H9 (cell line): ENCODE measurements at regions not wholly inside any gene's neighbourhood (a gene's known extent, or its start where the extent isn't known, plus 50 kb on each side); places are given as distances from the start of the nearest gene placed in this dataset.

Experiments
- DNase-seq: peaks from one replicate; pipeline ENCODE4 v3.0.0-alpha.2; 2017
- H2AFZ ChIP-seq: one replicate; pipeline ENCODE4 v1.6.1; 2013; ENCODE audit warnings: mild to moderate bottlenecking, low read length, control low read depth, moderate library complexity
- H2AK5ac ChIP-seq: 2 replicates; pipeline ENCODE4 v1.6.1; 2013; ENCODE audit warnings: low read length, control low read depth, mixed read lengths; ENCODE audit not compliant: insufficient read length
- H2BK120ac ChIP-seq: one replicate; pipeline ENCODE4 v1.6.1; 2013; ENCODE audit warnings: low read depth, mild to moderate bottlenecking, low read length, control low read depth, inconsistent platforms; ENCODE audit not compliant: poor library complexity, severe bottlenecking
- H2BK12ac ChIP-seq: 2 replicates; pipeline ENCODE4 v1.6.1; 2013; ENCODE audit warnings: low read length, control low read depth, mixed read lengths, low read depth; ENCODE audit not compliant: insufficient read length
- H2BK15ac ChIP-seq: 2 replicates; pipeline ENCODE4 v1.6.1; 2013; ENCODE audit warnings: low read depth, low read length, control low read depth
- H2BK20ac ChIP-seq: one replicate; pipeline ENCODE4 v1.6.1; 2013; ENCODE audit warnings: low read depth, mild to moderate bottlenecking, low read length, control low read depth, inconsistent platforms; ENCODE audit not compliant: poor library complexity, severe bottlenecking
- H2BK5ac ChIP-seq: 2 replicates; pipeline ENCODE4 v1.6.1; 2013; ENCODE audit warnings: low read length, control low read depth, mixed read lengths; ENCODE audit not compliant: insufficient read length
- H3K14ac ChIP-seq: 2 replicates; pipeline ENCODE4 v1.6.1; 2013; ENCODE audit warnings: low read length, control low read depth; ENCODE audit not compliant: insufficient read depth
- H3K18ac ChIP-seq: 2 replicates; pipeline ENCODE4 v1.6.1; 2013; ENCODE audit warnings: low read depth, mild to moderate bottlenecking, mixed read lengths, low read length, control low read depth; ENCODE audit not compliant: insufficient read length
- H3K23ac ChIP-seq: 2 replicates; pipeline ENCODE4 v1.6.1; 2013; ENCODE audit warnings: low read length, control low read depth, mixed read lengths, low read depth; ENCODE audit not compliant: insufficient read length
- H3K23me2 ChIP-seq: 2 replicates; pipeline ENCODE4 v1.6.1; 2013; ENCODE audit warnings: low read depth, mild to moderate bottlenecking, mixed read lengths, low read length, control low read depth; ENCODE audit not compliant: insufficient read length, poor library complexity, severe bottlenecking
- H3K27ac ChIP-seq: 2 replicates; pipeline ENCODE4 v1.5.1; 2013; ENCODE audit warnings: low read length, control low read depth, mixed read lengths, low read depth; ENCODE audit not compliant: insufficient read length
- H3K27me3 ChIP-seq: 2 replicates; pipeline ENCODE4 v1.6.1; 2013; ENCODE audit warnings: low read length, control low read depth, inconsistent platforms; ENCODE audit not compliant: insufficient read depth
- H3K4ac ChIP-seq: 2 replicates; pipeline ENCODE4 v1.6.1; 2013; ENCODE audit warnings: low read depth, mild to moderate bottlenecking, control low read depth, inconsistent platforms, low read length, moderate library complexity
- H3K4me1 ChIP-seq: 2 replicates; pipeline ENCODE4 v1.6.1; 2013; ENCODE audit warnings: low read length, control low read depth, inconsistent platforms; ENCODE audit not compliant: insufficient read depth
- H3K4me2 ChIP-seq: 2 replicates; pipeline ENCODE4 v1.6.1; 2013; ENCODE audit warnings: low read length, control low read depth, mixed read lengths; ENCODE audit not compliant: insufficient read length, insufficient read depth
- H3K56ac ChIP-seq: 2 replicates; pipeline ENCODE4 v1.6.1; 2013; ENCODE audit warnings: low read depth, mild to moderate bottlenecking, mixed read lengths, low read length, control low read depth; ENCODE audit not compliant: insufficient read length
- H3K79me1 ChIP-seq: 2 replicates; pipeline ENCODE4 v1.6.1; 2013; ENCODE audit warnings: low read depth, mild to moderate bottlenecking, moderate library complexity, low read length, control low read depth, inconsistent platforms; ENCODE audit not compliant: insufficient read depth, poor library complexity, severe bottlenecking
- H3K79me2 ChIP-seq: 2 replicates; pipeline ENCODE4 v1.6.1; 2013; ENCODE audit warnings: low read length, control low read depth, inconsistent platforms; ENCODE audit not compliant: insufficient read depth
- H3K9ac ChIP-seq: 2 replicates; pipeline ENCODE4 v1.6.1; 2013; ENCODE audit warnings: low read length, control low read depth, mixed read lengths; ENCODE audit not compliant: insufficient read length; ENCODE audit errors: extremely low read depth
- H3K9me3 ChIP-seq: one replicate; pipeline ENCODE4 v1.6.1; 2013; ENCODE audit warnings: low read depth, low read length, inconsistent platforms; ENCODE audit not compliant: control insufficient read depth
- H3T11ph ChIP-seq: one replicate; pipeline ENCODE4 v1.6.1; 2013; ENCODE audit warnings: mild to moderate bottlenecking, low read length, control low read depth, inconsistent platforms
- H4K20me1 ChIP-seq: one replicate; pipeline ENCODE4 v1.6.1; 2013; ENCODE audit not compliant: control insufficient read depth, insufficient read length, insufficient read depth
- H4K5ac ChIP-seq: 2 replicates; pipeline ENCODE4 v1.6.1; 2013; ENCODE audit warnings: low read depth, mild to moderate bottlenecking, mixed read lengths, low read length, control low read depth; ENCODE audit not compliant: insufficient read length
- H4K8ac ChIP-seq: replicated peaks from 2 replicates; pipeline ENCODE4 v1.6.1; 2013; ENCODE audit warnings: low read length, control low read depth, mixed read lengths, low read depth; ENCODE audit not compliant: insufficient read length
- H4K91ac ChIP-seq: 2 replicates; pipeline ENCODE4 v1.6.1; 2013; ENCODE audit warnings: low read depth, mild to moderate bottlenecking, moderate library complexity, mixed read lengths, low read length, control low read depth; ENCODE audit not compliant: insufficient read length
- H3K27ac Mint-ChIP-seq, 3 experiments: 2 replicates in 2 of 3; 3 replicates in 1 of 3; pipeline ENCODE4 v1.8.0; 2020 to 2021; ENCODE audit warnings: mixed read lengths in 3 of 3, mild to moderate bottlenecking in 1 of 3, moderate library complexity in 1 of 3
- H3K27me3 Mint-ChIP-seq: 2 replicates; pipeline ENCODE4 v1.8.0; 2021; ENCODE audit warnings: low read depth, mild to moderate bottlenecking, moderate library complexity, mixed read lengths
- H3K36me3 Mint-ChIP-seq, 3 experiments: 2 replicates in 2 of 3; 3 replicates in 1 of 3; pipeline ENCODE4 v1.8.0; 2020 to 2021; ENCODE audit warnings: low read depth in 3 of 3, mixed read lengths in 3 of 3; ENCODE audit not compliant: insufficient read depth in 1 of 3
- H3K4me1 Mint-ChIP-seq, 2 experiments: 2 replicates each; pipeline ENCODE4 v1.8.0; 2020; ENCODE audit warnings: mixed read lengths in 2 of 2
- H3K4me3 Mint-ChIP-seq, 2 experiments: 2 replicates in 1 of 2; 3 replicates in 1 of 2; pipeline ENCODE4 v1.8.0; 2020 to 2021; ENCODE audit warnings: mild to moderate bottlenecking in 2 of 2, mixed read lengths in 2 of 2, moderate library complexity in 1 of 2
- H3K9me3 Mint-ChIP-seq, 2 experiments: 2 replicates in 1 of 2; 3 replicates in 1 of 2; pipeline ENCODE4 v1.8.0; 2020; ENCODE audit warnings: mild to moderate bottlenecking in 2 of 2, mixed read lengths in 2 of 2, moderate library complexity in 1 of 2
- CTCF ChIP-seq: fragments of 200-600 bp; sonication (generic); conservative IDR thresholded peaks from 3 replicates; pipeline ENCODE4 v1.8.0; 2021; ENCODE audit warnings: antibody characterized with exemption, mild to moderate bottlenecking
- WGBS: extraction: QIAGEN DNeasy Blood & Tissue Kit; methylation state at CpG from one replicate; pipeline ENCODE4 v1.1.7; 2013; ENCODE audit warnings: missing lambda C conversion rate, low lambda C conversion rate, mixed read lengths; ENCODE audit not compliant: insufficient read length; ENCODE audit errors: extremely low coverage; 5-methylcytosine and 5-hydroxymethylcytosine counted together

GRCh38 chr4:3699261-3699660 lies 66.9 kb upstream of the ADRA2C start:
- H3K27ac Mint-ChIP-seq, result no peak overlapping the region
- H2BK5ac ChIP-seq, result no peak overlapping the region
- H2BK15ac ChIP-seq, result no peak overlapping the region
- H4K5ac ChIP-seq, result no peak overlapping the region
- no peaks in the 10 kb centered on the region for H3K4me1 ChIP-seq
- H4K20me1 ChIP-seq, result no peaks in the 10 kb centered on the region
- peaks cover 7% of the 10 kb centered on the region for H3K9me3 ChIP-seq
- H3K4me1 Mint-ChIP-seq, result peaks cover 6 to 23% of the 10 kb centered on the region in 2 experiments
- H3K4ac ChIP-seq, result no peak overlapping the region
- H3K79me1 ChIP-seq, result no peaks in the 10 kb centered on the region
- no peak overlapping the region for H3K56ac ChIP-seq
- no peak overlapping the region for H3K18ac ChIP-seq
- H3K27ac ChIP-seq, result no peak overlapping the region
- no peak overlapping the region for H3K23ac ChIP-seq
- H2AK5ac ChIP-seq, result no peak overlapping the region
- no peak overlapping the region for H3K4me2 ChIP-seq
- no peak overlapping the region for H3T11ph ChIP-seq
- H3K9me3 Mint-ChIP-seq, result peaks cover 12 to 16% of the 10 kb centered on the region in 2 experiments; a peak in 4 of 5 replicates
- no peaks in the 10 kb centered on the region for H3K27me3 ChIP-seq
- no peak overlapping the region for H4K8ac ChIP-seq
- H2AFZ ChIP-seq, result no peak overlapping the region
- H2BK20ac ChIP-seq, result no peak overlapping the region
- H3K36me3 Mint-ChIP-seq, result peaks cover 0 to 7% (median 2%) of the 10 kb centered on the region in 3 experiments; a peak in 5 of 7 replicates
- H3K27me3 Mint-ChIP-seq, result peaks cover 49% of the 10 kb centered on the region
- WGBS, result no CpG with 5 or more reads among the region's 6 CpGs
- TF ChIP-seq CTCF, result no peak
- H3K79me2 ChIP-seq, result no peaks in the 10 kb centered on the region
- no peak overlapping the region for H3K4me3 Mint-ChIP-seq
- H3K23me2 ChIP-seq, result no peaks in the 10 kb centered on the region
- no peak overlapping the region for H3K14ac ChIP-seq
- H3K9ac ChIP-seq, result no peak overlapping the region
- H4K91ac ChIP-seq, result no peak overlapping the region
- no peak overlapping the region for H2BK120ac ChIP-seq
- DNase-seq, result no peak
- H2BK12ac ChIP-seq, result no peak overlapping the region
